ENCODE measurements at regions not wholly inside any gene's neighbourhood (a gene's known extent, or its start where the extent isn't known, plus 50 kb on each side); places are given as distances from the start of the nearest gene placed in this dataset.
"Not testable (repeated sequence)": the region's sequence is repeated elsewhere in the genome, so short reads cannot be mapped to it uniquely, and the experiment has no call there.

DNA sequence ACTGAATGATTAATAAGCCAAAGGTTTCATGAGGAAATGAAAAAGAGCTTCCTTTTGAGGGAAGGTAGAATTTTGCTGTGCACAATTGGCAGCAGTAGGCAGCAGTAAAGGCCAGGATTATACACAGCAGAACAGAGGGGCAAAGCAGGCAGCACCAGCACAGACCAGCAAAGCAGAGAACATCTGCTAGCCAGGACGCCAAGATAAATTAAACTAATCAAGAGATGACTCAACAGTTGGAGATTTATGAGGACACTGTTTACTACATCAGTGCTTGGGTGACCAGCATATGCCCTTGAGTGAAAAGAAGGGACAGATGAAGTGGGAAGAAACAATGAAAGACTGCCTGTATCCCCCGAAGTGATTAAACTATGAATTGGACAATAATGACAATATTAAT lies 871.4 kb upstream of the CDH10 start:
- H3K4me3 ChIP-seq (ENCODE audit: low read depth, low read length), result no peak overlapping the region
- DNase-seq (ENCODE audit: low read depth), result no peak
- TF ChIP-seq, protein P1, sequence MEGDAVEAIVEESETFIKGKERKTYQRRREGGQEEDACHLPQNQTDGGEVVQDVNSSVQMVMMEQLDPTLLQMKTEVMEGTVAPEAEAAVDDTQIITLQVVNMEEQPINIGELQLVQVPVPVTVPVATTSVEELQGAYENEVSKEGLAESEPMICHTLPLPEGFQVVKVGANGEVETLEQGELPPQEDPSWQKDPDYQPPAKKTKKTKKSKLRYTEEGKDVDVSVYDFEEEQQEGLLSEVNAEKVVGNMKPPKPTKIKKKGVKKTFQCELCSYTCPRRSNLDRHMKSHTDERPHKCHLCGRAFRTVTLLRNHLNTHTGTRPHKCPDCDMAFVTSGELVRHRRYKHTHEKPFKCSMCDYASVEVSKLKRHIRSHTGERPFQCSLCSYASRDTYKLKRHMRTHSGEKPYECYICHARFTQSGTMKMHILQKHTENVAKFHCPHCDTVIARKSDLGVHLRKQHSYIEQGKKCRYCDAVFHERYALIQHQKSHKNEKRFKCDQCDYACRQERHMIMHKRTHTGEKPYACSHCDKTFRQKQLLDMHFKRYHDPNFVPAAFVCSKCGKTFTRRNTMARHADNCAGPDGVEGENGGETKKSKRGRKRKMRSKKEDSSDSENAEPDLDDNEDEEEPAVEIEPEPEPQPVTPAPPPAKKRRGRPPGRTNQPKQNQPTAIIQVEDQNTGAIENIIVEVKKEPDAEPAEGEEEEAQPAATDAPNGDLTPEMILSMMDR (IDR thresholded peaks at IDR 0.05; ENCODE audit: low read depth, low read length), result no peak
- TF ChIP-seq POLR2A (IDR thresholded peaks at IDR 0.05; ENCODE audit: extremely low read depth, insufficient read length) (no peak), MYC (IDR thresholded peaks at IDR 0.05; ENCODE audit: low read depth, low read length) (no peak)
- TF ChIP-seq, protein P2, sequence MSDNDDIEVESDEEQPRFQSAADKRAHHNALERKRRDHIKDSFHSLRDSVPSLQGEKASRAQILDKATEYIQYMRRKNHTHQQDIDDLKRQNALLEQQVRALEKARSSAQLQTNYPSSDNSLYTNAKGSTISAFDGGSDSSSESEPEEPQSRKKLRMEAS (IDR thresholded peaks at IDR 0.05; ENCODE audit: low read depth, low read length), result no peak

DNA sequence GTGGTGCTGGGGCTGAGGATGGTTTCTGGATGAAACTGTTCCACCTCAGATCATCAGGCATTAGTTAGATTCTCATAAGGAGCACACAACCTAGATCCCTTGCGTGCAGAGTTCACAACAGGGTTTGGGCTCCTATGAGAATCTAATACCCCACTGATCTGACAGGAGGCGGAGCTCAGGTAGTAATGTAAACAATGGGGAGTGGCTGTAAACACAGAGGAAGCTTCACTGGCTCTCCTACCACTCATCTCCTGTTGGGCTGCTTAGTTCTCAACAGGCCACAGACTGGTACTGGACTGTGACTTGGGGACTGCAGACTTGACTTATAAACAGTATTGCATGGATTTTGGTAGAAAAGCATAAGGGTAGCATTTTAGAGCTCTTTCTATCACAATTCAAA lies 870.7 kb upstream of the CDH10 start:
- TF ChIP-seq, protein P1 (IDR thresholded peaks at IDR 0.05; ENCODE audit: low read depth, low read length), result no peak
- no peak overlapping the region for H3K4me3 ChIP-seq (ENCODE audit: low read depth, low read length)
- DNase-seq (ENCODE audit: low read depth), result no peak

DNA sequence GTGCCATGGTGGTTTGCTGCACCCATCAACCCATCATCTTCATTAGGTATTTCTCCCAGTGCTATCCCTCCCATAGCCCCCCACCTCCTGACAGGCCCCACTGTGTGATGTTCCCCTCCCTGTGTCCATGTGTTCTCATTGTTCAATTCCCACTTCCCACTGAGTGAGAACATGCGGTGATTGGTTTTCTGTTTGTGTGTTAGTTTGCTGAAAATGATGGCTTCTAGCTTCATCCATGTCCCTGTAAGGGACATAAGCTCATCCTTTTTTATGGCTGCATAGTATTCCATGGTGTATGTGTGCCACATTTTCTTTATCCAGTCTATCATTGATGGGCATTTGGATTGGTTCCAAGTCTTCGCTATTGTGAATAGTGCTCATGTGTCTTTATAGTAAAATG lies 865.9 kb upstream of the CDH10 start:
- not testable (repeated sequence) for H3K4me3 ChIP-seq (ENCODE audit: low read depth, low read length); DNase-seq (ENCODE audit: low read depth)

DNA sequence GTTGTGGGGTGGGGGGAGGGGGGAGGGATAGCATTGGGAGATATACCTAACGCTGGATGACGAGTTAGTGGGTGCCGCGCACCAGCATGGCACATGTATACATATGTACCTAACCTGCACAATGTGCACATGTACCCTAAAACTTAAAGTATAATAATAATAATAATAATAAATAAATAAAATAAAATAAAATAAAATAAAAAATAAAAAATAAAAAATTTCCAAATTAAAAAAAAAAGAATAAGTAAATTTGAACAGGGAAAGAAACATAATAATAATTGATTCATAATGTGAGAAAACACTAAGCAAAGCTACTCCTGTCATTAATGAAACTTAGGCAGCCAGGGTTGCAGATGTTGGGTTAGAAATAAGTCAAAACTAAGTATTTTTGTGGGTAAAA lies 863.2 kb upstream of the CDH10 start:
- not testable (repeated sequence) for H3K4me3 ChIP-seq (ENCODE audit: low read depth, low read length); DNase-seq (ENCODE audit: low read depth)

DNA sequence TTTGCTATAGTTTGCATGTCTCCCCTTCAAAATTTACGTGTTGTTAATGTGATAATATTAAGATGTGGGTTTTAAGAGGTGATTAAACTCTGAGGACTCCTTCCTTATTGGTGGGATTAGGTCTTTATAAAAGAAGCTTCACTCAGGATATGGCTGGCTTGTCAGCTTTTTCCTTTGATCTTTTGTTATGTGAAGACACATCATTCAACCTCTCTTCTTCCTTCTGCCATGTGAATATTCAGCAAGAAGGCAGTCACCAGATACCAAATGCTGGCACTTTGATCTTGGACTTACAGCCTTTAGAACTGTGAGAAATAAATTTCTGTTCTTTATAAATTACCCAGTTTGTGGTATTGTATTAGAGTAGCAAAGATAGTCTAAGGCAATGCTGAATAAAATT lies 855.9 kb upstream of the CDH10 start:
- H3K4me3 ChIP-seq (ENCODE audit: low read depth, low read length), result no peak overlapping the region
- TF ChIP-seq, protein P1 (IDR thresholded peaks at IDR 0.05; ENCODE audit: low read depth, low read length), result no peak
- TF ChIP-seq MYC (IDR thresholded peaks at IDR 0.05; ENCODE audit: low read depth, low read length) (no peak), POLR2A (IDR thresholded peaks at IDR 0.05; ENCODE audit: extremely low read depth, insufficient read length) (no peak)
- TF ChIP-seq, protein P2 (IDR thresholded peaks at IDR 0.05; ENCODE audit: low read depth, low read length), result no peak
- no peak for DNase-seq (ENCODE audit: low read depth)

DNA sequence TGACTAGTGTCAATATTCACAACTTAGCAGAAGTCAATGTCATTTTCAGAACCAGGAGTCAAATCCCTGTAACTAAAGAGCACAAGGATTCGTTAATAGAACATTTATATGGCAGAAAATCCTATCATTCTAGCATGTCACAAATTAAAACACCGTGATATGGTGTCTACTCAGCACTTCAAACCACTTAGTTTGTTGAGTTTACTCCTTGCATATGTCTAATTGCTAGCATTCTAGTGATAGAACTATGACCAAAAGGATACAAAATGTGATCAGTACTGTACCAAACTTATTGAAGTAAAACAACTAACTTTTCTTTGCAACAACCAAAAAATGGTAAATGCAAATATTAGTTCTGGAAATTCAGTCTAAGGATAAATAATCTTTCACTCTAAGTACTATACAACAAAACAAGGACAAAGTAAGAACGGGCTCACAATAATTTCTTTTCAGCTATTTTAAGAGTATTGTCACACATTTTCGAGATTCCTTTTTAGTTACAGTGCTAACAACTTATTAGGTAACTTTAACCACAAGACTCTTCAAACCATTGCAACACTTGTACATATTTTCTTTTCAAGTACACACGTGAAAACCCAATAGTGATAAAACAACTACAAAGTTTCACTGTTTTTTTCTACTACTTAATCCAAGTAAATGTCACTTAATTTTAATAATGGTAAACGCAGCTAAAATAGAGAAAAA lies 845.2 kb upstream of the CDH10 start:
- no peak for DNase-seq (ENCODE audit: low read depth)
- no peak overlapping the region for H3K4me3 ChIP-seq (ENCODE audit: low read depth, low read length)
- no peak for TF ChIP-seq POLR2A (IDR thresholded peaks at IDR 0.05; ENCODE audit: extremely low read depth, insufficient read length)
- TF ChIP-seq, protein P1 (IDR thresholded peaks at IDR 0.05; ENCODE audit: low read depth, low read length), result no peak
- no peak for TF ChIP-seq MYC (IDR thresholded peaks at IDR 0.05; ENCODE audit: low read depth, low read length)
- TF ChIP-seq, protein P2 (IDR thresholded peaks at IDR 0.05; ENCODE audit: low read depth, low read length), result no peak

DNA sequence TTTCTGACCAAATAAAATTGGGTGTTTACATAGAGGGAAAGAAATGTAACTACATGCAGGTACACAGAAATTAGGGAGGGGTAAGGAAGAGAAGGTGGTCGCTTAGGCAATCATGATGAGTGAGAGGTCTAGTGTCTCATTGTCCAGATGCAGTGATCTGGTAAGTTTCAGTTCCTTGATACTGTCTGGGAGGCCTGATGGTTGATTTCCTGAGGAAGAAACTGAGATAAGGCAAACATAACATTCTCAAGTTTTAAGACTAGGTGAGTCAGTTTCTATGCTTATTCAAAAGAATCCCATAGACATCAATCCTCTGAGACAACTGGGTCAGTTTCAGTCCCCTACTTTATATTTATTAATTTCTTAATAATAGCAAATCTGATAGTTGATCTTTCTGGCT lies 843.3 kb upstream of the CDH10 start:
- H3K4me3 ChIP-seq (ENCODE audit: low read depth, low read length), result no peak overlapping the region
- DNase-seq (ENCODE audit: low read depth), result no peak
- no peak for TF ChIP-seq POLR2A (IDR thresholded peaks at IDR 0.05; ENCODE audit: extremely low read depth, insufficient read length)
- TF ChIP-seq, protein P1 (IDR thresholded peaks at IDR 0.05; ENCODE audit: low read depth, low read length), result no peak
- TF ChIP-seq MYC (IDR thresholded peaks at IDR 0.05; ENCODE audit: low read depth, low read length), result no peak
- TF ChIP-seq, protein P2 (IDR thresholded peaks at IDR 0.05; ENCODE audit: low read depth, low read length), result no peak

Measured in NB4 (cell line).